ENCODE measurements at regions not wholly inside any gene's neighbourhood (a gene's known extent, or its start where the extent isn't known, plus 50 kb on each side); places are given as distances from the start of the nearest gene placed in this dataset.

DNA sequence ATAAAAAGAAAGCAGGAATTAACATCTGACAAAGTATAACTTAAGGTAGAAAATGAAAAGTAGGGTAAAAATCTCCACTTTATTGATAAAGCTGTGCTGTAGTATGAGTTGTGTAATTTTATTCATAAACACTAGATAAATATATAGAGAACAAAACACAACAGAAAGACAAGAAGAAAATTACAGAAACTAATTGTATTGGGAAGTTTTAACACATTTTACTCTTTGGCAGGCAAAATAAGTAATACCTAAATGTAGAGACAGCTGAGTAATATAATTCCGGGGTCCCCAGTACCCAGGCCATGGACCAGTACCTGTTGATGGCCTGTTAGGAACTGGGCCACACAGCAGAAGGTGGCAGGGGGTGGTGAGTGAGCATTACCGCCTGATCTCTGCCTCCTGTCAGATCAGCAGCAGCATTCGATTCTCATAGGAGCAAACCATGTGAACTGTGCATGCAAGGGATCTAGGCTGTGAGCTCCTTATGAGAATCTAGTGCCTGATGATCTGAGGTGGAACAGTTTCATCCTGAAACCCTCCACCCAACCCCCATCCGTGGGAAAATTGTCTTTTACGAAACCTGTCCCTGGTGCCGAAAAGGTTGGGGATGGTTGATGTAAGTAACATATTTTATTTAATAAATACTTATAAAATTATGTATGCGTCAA is 84.4 kb upstream of the ETV6 start:
- TF ChIP-seq, protein P1, sequence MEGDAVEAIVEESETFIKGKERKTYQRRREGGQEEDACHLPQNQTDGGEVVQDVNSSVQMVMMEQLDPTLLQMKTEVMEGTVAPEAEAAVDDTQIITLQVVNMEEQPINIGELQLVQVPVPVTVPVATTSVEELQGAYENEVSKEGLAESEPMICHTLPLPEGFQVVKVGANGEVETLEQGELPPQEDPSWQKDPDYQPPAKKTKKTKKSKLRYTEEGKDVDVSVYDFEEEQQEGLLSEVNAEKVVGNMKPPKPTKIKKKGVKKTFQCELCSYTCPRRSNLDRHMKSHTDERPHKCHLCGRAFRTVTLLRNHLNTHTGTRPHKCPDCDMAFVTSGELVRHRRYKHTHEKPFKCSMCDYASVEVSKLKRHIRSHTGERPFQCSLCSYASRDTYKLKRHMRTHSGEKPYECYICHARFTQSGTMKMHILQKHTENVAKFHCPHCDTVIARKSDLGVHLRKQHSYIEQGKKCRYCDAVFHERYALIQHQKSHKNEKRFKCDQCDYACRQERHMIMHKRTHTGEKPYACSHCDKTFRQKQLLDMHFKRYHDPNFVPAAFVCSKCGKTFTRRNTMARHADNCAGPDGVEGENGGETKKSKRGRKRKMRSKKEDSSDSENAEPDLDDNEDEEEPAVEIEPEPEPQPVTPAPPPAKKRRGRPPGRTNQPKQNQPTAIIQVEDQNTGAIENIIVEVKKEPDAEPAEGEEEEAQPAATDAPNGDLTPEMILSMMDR (IDR thresholded peaks at IDR 0.05): no peak
- no peak for TF ChIP-seq EZH2 (IDR thresholded peaks at IDR 0.05; ENCODE audit: borderline replicate concordance, insufficient read depth, low read depth, low read length, poor library complexity, severe bottlenecking)
